ENCODE measurements at regions not wholly inside any gene's neighbourhood (a gene's known extent, or its start where the extent isn't known, plus 50 kb on each side); places are given as distances from the start of the nearest gene placed in this dataset.

DNA sequence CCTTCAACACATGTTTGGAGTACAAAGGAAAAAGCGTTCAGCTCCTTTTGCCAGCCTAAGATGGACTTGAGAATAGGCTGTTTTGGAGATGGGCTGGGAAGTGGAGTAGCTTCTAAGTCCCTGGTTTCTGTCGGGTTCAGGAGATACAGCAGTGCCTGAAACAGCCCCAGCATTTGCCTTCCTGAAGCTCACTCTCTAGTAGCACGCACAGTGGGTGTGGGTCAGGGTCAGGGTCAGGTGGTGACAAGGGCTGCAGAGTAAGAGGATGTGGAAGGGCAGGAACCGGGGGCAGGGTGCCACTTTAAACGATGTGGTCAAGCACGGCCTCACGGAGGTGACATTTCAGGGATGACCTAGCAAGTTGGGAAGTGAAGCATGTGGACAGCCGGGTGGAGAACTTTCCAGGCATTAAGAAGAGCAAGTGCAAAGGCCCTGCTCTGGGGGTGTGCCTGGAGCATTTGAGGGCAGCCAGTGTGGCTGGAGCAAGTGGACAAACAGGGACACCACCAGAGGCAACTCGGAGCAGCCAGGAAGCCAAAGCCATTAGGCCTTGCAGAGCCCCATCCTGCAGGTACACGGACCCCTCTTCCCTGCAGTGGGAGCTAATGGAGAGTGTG is 382.2 kb upstream of the ZMIZ1 start:
- no peak overlapping the region for H3K27ac ChIP-seq (ENCODE audit: low read depth, low read length)
- no peaks in the 10 kb centered on the region for H3K9me3 ChIP-seq (ENCODE audit: control insufficient read depth in 1 of 2, low read length in 2 of 2)
- H3K4me3 ChIP-seq (ENCODE audit: low read depth in 1 of 2, low read length in 2 of 2): no peak overlapping the region
- H3K9ac ChIP-seq (ENCODE audit: low read depth in 1 of 2, low read length in 2 of 2): no peak overlapping the region
- H3K4me1 ChIP-seq (ENCODE audit: control insufficient read depth in 1 of 2, insufficient read depth in 2 of 2, low read length in 2 of 2): no peaks in the 10 kb centered on the region
- no peaks in the 10 kb centered on the region for H3K36me3 ChIP-seq (ENCODE audit: control insufficient read depth in 1 of 2, insufficient read depth in 2 of 2, low read length in 2 of 2)
- no peaks in the 10 kb centered on the region for H3K27me3 ChIP-seq (ENCODE audit: control insufficient read depth in 1 of 2, insufficient read depth in 2 of 2, low read length in 2 of 2)

DNA sequence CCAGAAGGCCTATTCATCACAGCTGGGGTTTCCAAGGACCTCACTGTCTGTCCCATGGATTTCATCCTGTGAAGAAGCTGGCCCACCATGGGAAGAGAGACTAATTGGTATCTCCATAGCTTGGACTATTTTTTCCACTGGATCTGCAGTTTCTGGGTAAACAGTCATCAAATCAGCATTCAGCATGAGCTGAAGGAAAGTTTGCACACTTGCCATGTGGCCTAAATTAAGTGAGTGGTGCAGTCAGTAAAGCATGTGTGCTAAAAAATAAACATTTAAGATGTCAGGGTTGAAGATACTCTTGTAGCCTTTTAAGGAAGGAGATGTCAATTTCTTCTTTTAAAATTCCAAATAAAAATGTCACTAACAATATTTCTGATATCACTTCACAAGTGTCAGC is 381.1 kb upstream of the ZMIZ1 start:
- H3K27ac ChIP-seq (ENCODE audit: low read depth, low read length): no peak overlapping the region
- no peaks in the 10 kb centered on the region for H3K36me3 ChIP-seq (ENCODE audit: control insufficient read depth in 1 of 2, insufficient read depth in 2 of 2, low read length in 2 of 2)
- H3K4me3 ChIP-seq (ENCODE audit: low read depth in 1 of 2, low read length in 2 of 2): no peak overlapping the region
- no peaks in the 10 kb centered on the region for H3K9me3 ChIP-seq (ENCODE audit: control insufficient read depth in 1 of 2, low read length in 2 of 2)
- H3K4me1 ChIP-seq (ENCODE audit: control insufficient read depth in 1 of 2, insufficient read depth in 2 of 2, low read length in 2 of 2): no peaks in the 10 kb centered on the region
- H3K9ac ChIP-seq (ENCODE audit: low read depth in 1 of 2, low read length in 2 of 2): no peak overlapping the region
- no peaks in the 10 kb centered on the region for H3K27me3 ChIP-seq (ENCODE audit: control insufficient read depth in 1 of 2, insufficient read depth in 2 of 2, low read length in 2 of 2)

DNA sequence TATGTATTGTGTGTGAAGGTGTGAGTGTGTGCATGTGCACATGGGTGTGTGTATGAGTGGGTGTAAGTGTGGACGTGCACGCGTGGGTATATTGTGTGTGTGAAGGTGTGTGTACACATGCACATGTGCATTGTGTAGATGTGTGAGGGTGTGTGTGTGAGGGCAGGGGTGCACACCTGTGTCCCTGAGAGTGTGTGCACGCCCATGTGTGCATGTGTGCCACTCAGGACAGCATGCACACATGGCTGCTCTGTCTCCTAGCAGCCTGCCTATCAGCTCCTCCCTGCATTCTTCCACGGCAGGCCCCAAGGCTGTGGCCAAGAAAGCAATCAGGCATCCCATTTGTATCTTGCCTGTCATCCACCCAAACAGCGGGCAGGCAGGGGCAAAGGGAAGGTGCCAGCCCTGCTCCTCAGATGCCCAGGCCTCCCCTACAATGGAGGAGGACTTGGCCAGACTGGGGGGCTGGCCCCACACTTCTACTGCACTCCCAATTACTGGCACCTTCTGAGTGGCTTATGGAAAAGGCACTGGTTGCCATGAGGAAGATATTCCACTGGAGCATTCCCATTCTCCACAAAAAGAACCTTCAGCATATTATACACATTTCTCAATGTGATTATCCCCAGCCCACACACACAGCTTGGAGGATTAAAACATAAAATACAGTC is 380.4 kb upstream of the ZMIZ1 start:
- Histone ChIP-seq H3K27me3 (ENCODE audit: control insufficient read depth in 1 of 2, insufficient read depth in 2 of 2, low read length in 2 of 2) (no peaks in the 10 kb centered on the region), H3K9me3 (ENCODE audit: control insufficient read depth in 1 of 2, low read length in 2 of 2) (no peaks in the 10 kb centered on the region), H3K36me3 (ENCODE audit: control insufficient read depth in 1 of 2, insufficient read depth in 2 of 2, low read length in 2 of 2) (no peaks in the 10 kb centered on the region), H3K4me3 (ENCODE audit: low read depth in 1 of 2, low read length in 2 of 2) (no peak overlapping the region), H3K4me1 (ENCODE audit: control insufficient read depth in 1 of 2, insufficient read depth in 2 of 2, low read length in 2 of 2) (no peaks in the 10 kb centered on the region), H3K9ac (ENCODE audit: low read depth in 1 of 2, low read length in 2 of 2) (no peak overlapping the region), H3K27ac (ENCODE audit: low read depth, low read length) (no peak overlapping the region)

DNA sequence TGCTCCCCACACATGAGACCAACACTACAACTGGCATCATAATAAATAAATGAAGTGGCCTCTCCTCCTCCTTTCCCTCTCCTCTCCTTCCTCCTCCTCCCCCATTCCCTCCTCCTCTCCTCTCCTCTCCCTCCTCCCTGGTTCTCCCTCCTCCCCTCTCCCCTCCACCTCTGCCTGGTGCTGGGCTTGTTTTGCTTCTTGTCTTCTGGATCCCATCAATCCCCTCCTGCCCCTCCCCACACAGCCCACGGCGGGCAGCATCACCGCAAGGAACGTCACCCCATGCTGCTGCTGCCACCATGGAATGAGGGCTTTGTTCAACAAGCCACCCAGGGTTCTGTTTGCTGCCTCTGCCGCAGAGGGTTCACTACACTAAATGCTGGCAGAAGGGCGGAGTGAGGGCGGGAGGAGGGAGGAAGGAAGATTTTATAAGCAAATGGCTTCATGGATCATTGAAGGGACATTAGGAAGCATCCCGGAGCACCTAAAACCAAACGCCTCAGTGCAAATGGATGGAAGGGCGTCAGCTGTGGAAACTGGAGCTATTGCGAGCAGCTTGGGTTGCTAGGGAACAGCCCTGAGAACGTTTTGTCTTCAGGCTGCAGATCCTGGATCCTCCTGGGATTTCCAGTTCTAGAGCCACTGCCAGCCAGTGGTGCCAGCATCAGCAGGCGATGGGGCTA is 379.7 kb upstream of the ZMIZ1 start:
- Histone ChIP-seq H3K9me3 (ENCODE audit: control insufficient read depth in 1 of 2, low read length in 2 of 2) (no peaks in the 10 kb centered on the region), H3K9ac (ENCODE audit: low read depth in 1 of 2, low read length in 2 of 2) (no peak overlapping the region), H3K4me1 (ENCODE audit: control insufficient read depth in 1 of 2, insufficient read depth in 2 of 2, low read length in 2 of 2) (no peaks in the 10 kb centered on the region), H3K4me3 (ENCODE audit: low read depth in 1 of 2, low read length in 2 of 2) (no peak overlapping the region), H3K36me3 (ENCODE audit: control insufficient read depth in 1 of 2, insufficient read depth in 2 of 2, low read length in 2 of 2) (no peaks in the 10 kb centered on the region), H3K27me3 (ENCODE audit: control insufficient read depth in 1 of 2, insufficient read depth in 2 of 2, low read length in 2 of 2) (no peaks in the 10 kb centered on the region), H3K27ac (ENCODE audit: low read depth, low read length) (no peak overlapping the region)

DNA sequence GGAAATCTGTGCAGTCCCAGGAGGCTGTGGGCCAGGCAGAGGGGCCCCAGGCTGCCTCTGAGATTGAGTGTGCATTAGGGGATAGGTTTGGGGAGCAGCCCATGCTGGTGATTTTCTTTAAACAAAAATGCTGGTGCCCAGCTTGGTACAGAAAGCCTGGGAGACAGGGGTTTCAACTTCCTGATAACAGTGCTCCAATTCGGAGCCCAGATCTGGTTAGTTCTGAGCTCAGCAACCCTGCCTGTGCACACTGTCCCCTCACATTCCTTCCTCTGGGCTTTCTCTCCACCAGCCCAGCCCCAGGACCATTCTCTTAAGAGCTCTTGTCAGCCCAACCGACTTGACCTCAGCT is 379.2 kb upstream of the ZMIZ1 start:
- Histone ChIP-seq H3K4me1 (ENCODE audit: control insufficient read depth in 1 of 2, insufficient read depth in 2 of 2, low read length in 2 of 2) (no peaks in the 10 kb centered on the region), H3K9ac (ENCODE audit: low read depth in 1 of 2, low read length in 2 of 2) (no peak overlapping the region)

DNA sequence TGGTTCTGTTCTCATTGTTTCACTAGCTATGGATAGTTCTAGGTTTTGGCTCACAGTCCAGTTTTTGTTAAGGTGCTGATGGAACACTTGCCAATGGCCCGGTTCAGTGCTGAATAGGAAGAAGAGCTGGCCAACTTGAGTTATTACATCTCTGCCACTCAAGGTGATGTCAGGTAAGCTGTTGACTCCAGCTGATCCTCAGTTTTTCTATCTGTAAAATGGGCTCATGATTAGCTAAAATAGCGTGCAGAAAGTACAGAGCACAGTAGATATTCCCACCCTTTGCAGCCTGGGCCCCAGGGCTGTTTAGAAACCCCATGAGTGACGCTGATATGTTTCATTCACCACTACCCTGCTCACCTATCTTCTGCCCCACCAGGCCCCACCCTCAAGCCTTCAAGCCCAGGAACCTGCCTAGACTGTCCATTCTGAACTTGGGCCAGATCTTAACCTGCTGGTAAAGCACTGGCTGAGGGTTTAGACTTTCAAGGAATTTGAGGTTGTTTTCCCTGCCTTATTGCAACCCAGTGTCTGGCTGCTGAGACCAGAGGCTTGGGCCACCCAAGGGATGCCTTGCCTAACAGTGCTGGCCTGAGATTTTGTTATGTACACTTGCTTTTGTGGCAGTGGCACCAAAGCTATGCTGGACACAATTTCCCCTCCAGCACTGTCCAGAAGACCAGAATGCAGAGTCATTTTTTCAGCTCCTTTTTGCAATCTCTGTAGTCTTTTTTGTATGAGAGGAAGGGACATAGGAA is 378.2 kb upstream of the ZMIZ1 start:
- Histone ChIP-seq H3K27ac (ENCODE audit: low read depth, low read length) (no peak overlapping the region), H3K27me3 (ENCODE audit: control insufficient read depth in 1 of 2, insufficient read depth in 2 of 2, low read length in 2 of 2) (no peaks in the 10 kb centered on the region)

More for the DNA sequence above, 379.2 kb upstream of the ZMIZ1 start:
- H3K36me3 ChIP-seq (ENCODE audit: control insufficient read depth in 1 of 2, insufficient read depth in 2 of 2, low read length in 2 of 2): no peaks in the 10 kb centered on the region
- no peak overlapping the region for H3K27ac ChIP-seq (ENCODE audit: low read depth, low read length)
- H3K4me3 ChIP-seq (ENCODE audit: low read depth in 1 of 2, low read length in 2 of 2): no peak overlapping the region
- no peaks in the 10 kb centered on the region for H3K27me3 ChIP-seq (ENCODE audit: control insufficient read depth in 1 of 2, insufficient read depth in 2 of 2, low read length in 2 of 2)
- no peaks in the 10 kb centered on the region for H3K9me3 ChIP-seq (ENCODE audit: control insufficient read depth in 1 of 2, low read length in 2 of 2)

DNA sequence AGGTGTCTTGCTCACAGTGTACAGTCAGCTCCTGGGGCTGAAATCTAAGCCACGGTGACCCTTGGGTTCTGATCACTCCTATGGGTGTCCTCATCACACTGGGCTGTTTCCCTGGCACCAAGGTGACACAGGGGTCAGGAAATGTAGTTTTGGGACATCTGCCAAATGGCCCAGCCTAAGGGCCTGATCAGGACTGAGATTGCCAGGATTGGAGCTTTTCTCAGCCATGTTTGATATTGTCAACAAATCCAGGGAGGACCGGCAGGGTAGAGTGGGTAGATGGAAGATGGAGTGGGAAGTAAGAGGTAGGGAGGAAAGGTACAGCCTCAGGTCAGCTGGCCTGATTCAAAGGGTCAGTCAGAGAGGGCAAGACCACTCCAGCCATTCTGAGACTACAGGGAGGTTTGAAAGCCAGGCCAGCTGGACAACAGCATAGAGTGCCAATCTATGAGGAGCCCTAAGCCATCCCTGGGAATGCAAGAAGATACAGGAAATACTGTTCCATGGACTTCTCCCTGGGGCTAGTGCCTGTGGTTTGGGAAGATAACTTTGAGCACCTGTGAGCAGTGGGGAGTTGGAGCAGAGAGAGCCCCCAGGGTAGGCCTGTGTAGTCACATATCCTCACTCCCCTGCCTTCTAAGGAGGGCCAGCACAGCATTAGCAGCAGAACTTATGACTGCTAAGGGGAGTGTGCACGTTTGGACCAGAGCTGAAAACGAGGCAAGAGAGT is 377.3 kb upstream of the ZMIZ1 start:
- Histone ChIP-seq H3K27ac (ENCODE audit: low read depth, low read length) (no peak overlapping the region), H3K9ac (ENCODE audit: low read depth in 1 of 2, low read length in 2 of 2) (no peak overlapping the region), H3K4me1 (ENCODE audit: control insufficient read depth in 1 of 2, insufficient read depth in 2 of 2, low read length in 2 of 2) (no peaks in the 10 kb centered on the region), H3K36me3 (ENCODE audit: control insufficient read depth in 1 of 2, insufficient read depth in 2 of 2, low read length in 2 of 2) (no peaks in the 10 kb centered on the region), H3K9me3 (ENCODE audit: control insufficient read depth in 1 of 2, low read length in 2 of 2) (no peaks in the 10 kb centered on the region), H3K4me3 (ENCODE audit: low read depth in 1 of 2, low read length in 2 of 2) (no peak overlapping the region), H3K27me3 (ENCODE audit: control insufficient read depth in 1 of 2, insufficient read depth in 2 of 2, low read length in 2 of 2) (no peaks in the 10 kb centered on the region)

More for the DNA sequence above, 378.2 kb upstream of the ZMIZ1 start:
- Histone ChIP-seq H3K9ac (ENCODE audit: low read depth in 1 of 2, low read length in 2 of 2) (no peak overlapping the region), H3K36me3 (ENCODE audit: control insufficient read depth in 1 of 2, insufficient read depth in 2 of 2, low read length in 2 of 2) (no peaks in the 10 kb centered on the region), H3K9me3 (ENCODE audit: control insufficient read depth in 1 of 2, low read length in 2 of 2) (no peaks in the 10 kb centered on the region), H3K4me1 (ENCODE audit: control insufficient read depth in 1 of 2, insufficient read depth in 2 of 2, low read length in 2 of 2) (no peaks in the 10 kb centered on the region), H3K4me3 (ENCODE audit: low read depth in 1 of 2, low read length in 2 of 2) (no peak overlapping the region)

DNA sequence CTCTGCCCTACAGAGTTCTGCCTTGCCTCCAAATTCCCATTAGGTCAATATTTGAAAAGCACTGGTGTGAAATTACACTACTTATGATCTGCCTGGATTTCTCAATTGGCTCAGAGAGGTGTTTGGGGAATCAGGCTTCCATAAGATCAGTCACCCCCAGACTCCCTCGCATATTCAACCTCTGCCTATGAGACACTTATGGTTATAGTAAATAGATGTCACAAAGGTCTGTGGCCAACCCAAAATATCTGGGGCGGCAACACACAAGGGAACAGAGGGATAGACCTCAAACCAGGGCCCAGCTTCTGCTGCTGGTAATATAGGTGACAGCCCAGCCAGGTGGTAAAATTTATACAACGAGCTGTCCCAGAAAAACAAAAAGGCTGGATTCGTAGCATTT is 376.7 kb upstream of the ZMIZ1 start:
- no peak overlapping the region for H3K4me3 ChIP-seq (ENCODE audit: low read depth in 1 of 2, low read length in 2 of 2)
- no peak overlapping the region for H3K27ac ChIP-seq (ENCODE audit: low read depth, low read length)
- no peak overlapping the region for H3K9ac ChIP-seq (ENCODE audit: low read depth in 1 of 2, low read length in 2 of 2)
- H3K27me3 ChIP-seq (ENCODE audit: control insufficient read depth in 1 of 2, insufficient read depth in 2 of 2, low read length in 2 of 2): no peaks in the 10 kb centered on the region
- H3K4me1 ChIP-seq (ENCODE audit: control insufficient read depth in 1 of 2, insufficient read depth in 2 of 2, low read length in 2 of 2): no peaks in the 10 kb centered on the region
- H3K9me3 ChIP-seq (ENCODE audit: control insufficient read depth in 1 of 2, low read length in 2 of 2): no peaks in the 10 kb centered on the region
- no peaks in the 10 kb centered on the region for H3K36me3 ChIP-seq (ENCODE audit: control insufficient read depth in 1 of 2, insufficient read depth in 2 of 2, low read length in 2 of 2)

DNA sequence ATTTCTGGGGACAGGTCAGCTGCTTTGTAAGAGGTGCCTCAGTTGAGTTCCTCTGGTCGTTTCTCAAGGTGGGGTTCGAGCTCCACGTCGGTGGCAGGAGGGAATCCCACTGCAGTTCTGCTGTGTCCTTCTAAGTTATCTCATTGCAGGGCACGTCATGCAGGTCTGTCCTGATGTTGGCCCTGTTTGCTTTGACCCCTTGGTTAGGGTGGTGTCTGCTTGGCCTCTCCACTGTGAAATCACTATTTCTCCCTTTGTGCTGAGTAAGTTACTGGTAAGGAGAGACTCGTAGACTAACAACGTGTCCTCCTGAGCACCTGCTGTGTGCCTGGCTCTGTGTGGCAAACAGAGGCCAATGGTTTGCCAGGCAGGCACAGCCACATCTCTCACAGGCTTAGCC is 372.9 kb upstream of the ZMIZ1 start:
- H3K4me3 ChIP-seq (ENCODE audit: low read depth in 1 of 2, low read length in 2 of 2): no peak overlapping the region
- H3K4me1 ChIP-seq (ENCODE audit: control insufficient read depth in 1 of 2, insufficient read depth in 2 of 2, low read length in 2 of 2): no peaks in the 10 kb centered on the region
- H3K9me3 ChIP-seq (ENCODE audit: control insufficient read depth in 1 of 2, low read length in 2 of 2): no peaks in the 10 kb centered on the region
- H3K27me3 ChIP-seq (ENCODE audit: control insufficient read depth in 1 of 2, insufficient read depth in 2 of 2, low read length in 2 of 2): no peaks in the 10 kb centered on the region
- no peaks in the 10 kb centered on the region for H3K36me3 ChIP-seq (ENCODE audit: control insufficient read depth in 1 of 2, insufficient read depth in 2 of 2, low read length in 2 of 2)
- H3K27ac ChIP-seq (ENCODE audit: low read depth, low read length): no peak overlapping the region
- H3K9ac ChIP-seq (ENCODE audit: low read depth in 1 of 2, low read length in 2 of 2): no peak overlapping the region
